ENCODE measurements at regions not wholly inside any gene's neighbourhood (a gene's known extent, or its start where the extent isn't known, plus 50 kb on each side); places are given as distances from the start of the nearest gene placed in this dataset.

- no peaks in the 10 kb centered on the region for H3K9me3 ChIP-seq (ENCODE audit: low read depth, low read length, poor library complexity, severe bottlenecking)
- no peaks in the 10 kb centered on the region for H3K27me3 ChIP-seq (replicated peaks; ENCODE audit: insufficient read depth, low read depth, low read length, poor library complexity)
- ChIA-PET CTCF (no interaction called here), POLR2A (ENCODE audit: low non-redundant PET) (no interaction called here)
- H3K27ac ChIP-seq (ENCODE audit: low read depth, low read length, poor library complexity, severe bottlenecking), result no peak overlapping the region
- no TSS peak for BruUV-seq (replicated peaks)
- TF ChIP-seq, protein P1, sequence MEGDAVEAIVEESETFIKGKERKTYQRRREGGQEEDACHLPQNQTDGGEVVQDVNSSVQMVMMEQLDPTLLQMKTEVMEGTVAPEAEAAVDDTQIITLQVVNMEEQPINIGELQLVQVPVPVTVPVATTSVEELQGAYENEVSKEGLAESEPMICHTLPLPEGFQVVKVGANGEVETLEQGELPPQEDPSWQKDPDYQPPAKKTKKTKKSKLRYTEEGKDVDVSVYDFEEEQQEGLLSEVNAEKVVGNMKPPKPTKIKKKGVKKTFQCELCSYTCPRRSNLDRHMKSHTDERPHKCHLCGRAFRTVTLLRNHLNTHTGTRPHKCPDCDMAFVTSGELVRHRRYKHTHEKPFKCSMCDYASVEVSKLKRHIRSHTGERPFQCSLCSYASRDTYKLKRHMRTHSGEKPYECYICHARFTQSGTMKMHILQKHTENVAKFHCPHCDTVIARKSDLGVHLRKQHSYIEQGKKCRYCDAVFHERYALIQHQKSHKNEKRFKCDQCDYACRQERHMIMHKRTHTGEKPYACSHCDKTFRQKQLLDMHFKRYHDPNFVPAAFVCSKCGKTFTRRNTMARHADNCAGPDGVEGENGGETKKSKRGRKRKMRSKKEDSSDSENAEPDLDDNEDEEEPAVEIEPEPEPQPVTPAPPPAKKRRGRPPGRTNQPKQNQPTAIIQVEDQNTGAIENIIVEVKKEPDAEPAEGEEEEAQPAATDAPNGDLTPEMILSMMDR (conservative IDR thresholded peaks at IDR 0.05; ENCODE audit: low read depth, low read length), result no peak
- no peak for TF ChIP-seq EZH2 (IDR thresholded peaks at IDR 0.05; ENCODE audit: borderline replicate concordance, low read depth, low read length, poor library complexity, severe bottlenecking)
- no peaks in the 10 kb centered on the region for H3K36me3 ChIP-seq (ENCODE audit: insufficient read depth, low read length, poor library complexity, severe bottlenecking)
- H3K4me1 ChIP-seq (ENCODE audit: insufficient read depth, low read length, poor library complexity, severe bottlenecking), result no peaks in the 10 kb centered on the region
- intact Hi-C loops (cut with micrococcal nuclease; ENCODE audit: unreplicated experiment), result no loop called here
- DNase-seq (ENCODE audit: low spot score), result no peak
- H3K4me3 ChIP-seq (ENCODE audit: low read depth, low read length, poor library complexity, severe bottlenecking), result no peak overlapping the region
These were observed 71.5 kb upstream of the CD82 start for GRCh38 chr11:44493930-44494329.

- intact Hi-C loops (cut with micrococcal nuclease; ENCODE audit: unreplicated experiment), result no loop called here
- POLR2A ChIA-PET (ENCODE audit: low non-redundant PET), result no interaction called here
- Histone ChIP-seq H3K9me3 (ENCODE audit: low read depth, low read length, poor library complexity, severe bottlenecking) (no peaks in the 10 kb centered on the region), H3K4me1 (ENCODE audit: insufficient read depth, low read length, poor library complexity, severe bottlenecking) (no peaks in the 10 kb centered on the region), H3K27me3 (replicated peaks; ENCODE audit: insufficient read depth, low read depth, low read length, poor library complexity) (no peaks in the 10 kb centered on the region), H3K36me3 (ENCODE audit: insufficient read depth, low read length, poor library complexity, severe bottlenecking) (no peaks in the 10 kb centered on the region), H3K4me3 (ENCODE audit: low read depth, low read length, poor library complexity, severe bottlenecking) (no peak overlapping the region), H3K27ac (ENCODE audit: low read depth, low read length, poor library complexity, severe bottlenecking) (no peak overlapping the region)
- CTCF ChIA-PET, result no interaction called here
- TF ChIP-seq EZH2 (IDR thresholded peaks at IDR 0.05; ENCODE audit: borderline replicate concordance, low read depth, low read length, poor library complexity, severe bottlenecking), result no peak
- TF ChIP-seq, protein P1 (conservative IDR thresholded peaks at IDR 0.05; ENCODE audit: low read depth, low read length), result no peak
- BruUV-seq (replicated peaks), result no TSS peak
- no peak for DNase-seq (ENCODE audit: low spot score)
These were observed 70.7 kb upstream of the CD82 start for GRCh38 chr11:44494785-44495184.

GRCh38 chr11:44496391-44496790, 69.1 kb upstream of the CD82 start:
- Histone ChIP-seq H3K27ac (ENCODE audit: low read depth, low read length, poor library complexity, severe bottlenecking) (no peak overlapping the region), H3K9me3 (ENCODE audit: low read depth, low read length, poor library complexity, severe bottlenecking) (no peaks in the 10 kb centered on the region), H3K4me1 (ENCODE audit: insufficient read depth, low read length, poor library complexity, severe bottlenecking) (no peaks in the 10 kb centered on the region), H3K4me3 (ENCODE audit: low read depth, low read length, poor library complexity, severe bottlenecking) (no peak overlapping the region), H3K27me3 (replicated peaks; ENCODE audit: insufficient read depth, low read depth, low read length, poor library complexity) (no peaks in the 10 kb centered on the region), H3K36me3 (ENCODE audit: insufficient read depth, low read length, poor library complexity, severe bottlenecking) (no peaks in the 10 kb centered on the region)
- intact Hi-C loops (cut with micrococcal nuclease; ENCODE audit: unreplicated experiment), result no loop called here
- TF ChIP-seq, protein P1 (conservative IDR thresholded peaks at IDR 0.05; ENCODE audit: low read depth, low read length), result no peak
- TF ChIP-seq EZH2 (IDR thresholded peaks at IDR 0.05; ENCODE audit: borderline replicate concordance, low read depth, low read length, poor library complexity, severe bottlenecking), result no peak
- BruUV-seq (replicated peaks), result no TSS peak
- POLR2A ChIA-PET (ENCODE audit: low non-redundant PET), result no interaction called here
- no peak for DNase-seq (ENCODE audit: low spot score)
- CTCF ChIA-PET, result no interaction called here
